ENCODE measurements at regions not wholly inside any gene's neighbourhood (a gene's known extent, or its start where the extent isn't known, plus 50 kb on each side); places are given as distances from the start of the nearest gene placed in this dataset.

DNA sequence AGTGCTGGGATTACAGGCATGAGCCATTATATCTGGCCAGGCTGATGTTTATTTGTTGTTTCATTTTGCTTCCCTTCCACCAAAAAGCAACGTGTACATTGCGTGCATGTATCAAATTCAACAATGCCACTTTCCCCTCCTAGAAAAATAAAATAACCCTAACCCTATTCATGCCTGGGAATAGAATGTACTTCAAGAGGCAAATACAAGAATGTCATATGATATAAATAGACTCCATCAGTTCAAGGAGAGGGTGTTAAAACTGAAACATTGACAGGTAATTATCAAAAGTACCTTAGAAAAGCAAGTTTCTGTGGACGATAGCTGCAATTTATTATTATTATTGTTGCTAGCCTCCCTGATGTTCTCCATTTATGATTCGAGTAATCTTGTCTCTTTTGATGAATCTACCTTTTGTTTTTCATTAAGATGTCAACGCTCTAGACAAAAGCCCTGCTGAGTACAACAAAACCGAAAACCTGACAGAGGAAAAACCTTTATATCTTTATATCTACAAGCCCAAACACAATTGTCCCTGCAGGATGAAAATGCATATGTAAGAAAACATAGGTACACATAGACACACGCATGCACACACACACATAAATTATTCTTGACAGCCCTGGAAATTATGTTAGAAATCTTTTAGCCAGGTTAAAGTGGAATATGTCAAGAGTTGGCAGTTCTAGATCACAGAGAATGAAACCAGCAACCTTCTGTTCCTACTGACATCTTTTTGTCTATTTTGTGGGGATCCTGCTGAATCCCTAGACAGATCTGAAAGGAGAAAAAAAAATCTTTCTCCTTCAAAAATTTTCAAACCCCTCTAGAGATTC lies 98.9 kb downstream of the BTG1 start:
- intact Hi-C loops (cut with DNase I; ENCODE audit: low total_unique reads), result no loop called here
- 75 to 83% (median 82%) methylated on average over 7 of the region's 7 CpGs for WGBS, 5 donors
- Histone ChIP-seq H3K4me1 (peaks cover 0 to 11% (median 9%) of the 10 kb centered on the region in 6 donors), H3K4me3 (peak overlapping the region in 1 of 8 donors; percentile 10), H3K27ac (peak overlapping the region in 4 of 8 donors; percentile 5 to 39 (median 23)), H3K27me3 (replicated peaks in 1 of 7) (no peaks in the 10 kb centered on the region), H3K9me3 (no peaks in the 10 kb centered on the region), H3K36me3 (no peaks in the 10 kb centered on the region)
- no peak for DNase-seq
- TF ChIP-seq CTCF (IDR thresholded peaks at IDR 0.05 in 8 of 11, conservative IDR thresholded peaks at IDR 0.05 in 3 of 11), result no peak
- no peak for TF ChIP-seq POLR2AphosphoS5 (IDR thresholded peaks at IDR 0.05)
- TF ChIP-seq POLR2A (IDR thresholded peaks at IDR 0.05), result no peak

- no peak for DNase-seq
- Histone ChIP-seq H3K4me3 (no peak overlapping the region), H3K4me1 (peaks cover 0 to 15% (median 9%) of the 10 kb centered on the region in 6 donors), H3K9me3 (no peaks in the 10 kb centered on the region), H3K36me3 (no peaks in the 10 kb centered on the region), H3K27ac (peak overlapping the region in 2 of 8 donors; percentile 11 to 35), H3K27me3 (replicated peaks in 1 of 7) (no peaks in the 10 kb centered on the region)
- intact Hi-C loops (cut with DNase I; ENCODE audit: low total_unique reads), result no loop called here
- WGBS, 5 donors, result 74 to 82% (median 81%) methylated on average over 2 of the region's 2 CpGs
- no peak for TF ChIP-seq POLR2A (IDR thresholded peaks at IDR 0.05)
These were observed 99.8 kb downstream of the BTG1 start for GRCh38 chr12:92045852-92046251.

DNA sequence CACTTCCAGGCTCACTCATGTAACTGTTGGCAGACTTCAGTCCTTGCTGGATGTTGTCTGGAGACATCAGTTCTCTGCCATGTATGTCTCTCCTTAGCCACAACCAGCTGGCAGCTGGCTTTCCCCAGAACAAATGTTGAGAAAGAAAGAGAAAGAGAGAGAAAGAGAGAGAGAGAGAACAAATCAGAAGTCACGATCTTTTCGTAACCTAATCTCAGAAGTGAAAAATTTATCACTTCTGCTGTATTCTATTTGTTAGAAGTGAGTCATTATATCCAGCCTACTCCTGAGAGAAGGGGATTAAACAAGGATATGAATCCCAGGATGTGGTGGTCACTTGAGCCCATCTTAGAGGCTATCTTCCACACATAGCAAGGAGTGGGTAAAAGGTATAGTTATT lies 101.2 kb downstream of the BTG1 start:
- DNase-seq, result no peak
- no peaks in the 10 kb centered on the region for H3K9me3 ChIP-seq
- H3K4me1 ChIP-seq, result peaks cover 0 to 9% (median 4%) of the 10 kb centered on the region in 6 donors
- H3K36me3 ChIP-seq, result no peaks in the 10 kb centered on the region
- TF ChIP-seq POLR2AphosphoS5 (IDR thresholded peaks at IDR 0.05) (no peak), CTCF (IDR thresholded peaks at IDR 0.05 in 8 of 11, conservative IDR thresholded peaks at IDR 0.05 in 3 of 11) (no peak), POLR2A (IDR thresholded peaks at IDR 0.05) (no peak)
- no peaks in the 10 kb centered on the region for H3K27me3 ChIP-seq (replicated peaks in 1 of 7)
- no peak overlapping the region for H3K4me3 ChIP-seq
- intact Hi-C loops (cut with DNase I; ENCODE audit: low total_unique reads), result no loop called here
- WGBS, 5 donors, result 81 to 91% (median 87%) methylated on average over 2 of the region's 2 CpGs
- H3K27ac ChIP-seq, result no peak overlapping the region

GRCh38 chr12:92042791-92043531 lies 102.7 kb downstream of the BTG1 start:
- no peaks in the 10 kb centered on the region for H3K9me3 ChIP-seq
- TF ChIP-seq POLR2A (IDR thresholded peaks at IDR 0.05), result no peak
- no peak for TF ChIP-seq POLR2AphosphoS5 (IDR thresholded peaks at IDR 0.05)
- no peak for TF ChIP-seq CTCF (IDR thresholded peaks at IDR 0.05 in 8 of 11, conservative IDR thresholded peaks at IDR 0.05 in 3 of 11)
- no peaks in the 10 kb centered on the region for H3K27me3 ChIP-seq (replicated peaks in 1 of 7)
- H3K36me3 ChIP-seq, result no peaks in the 10 kb centered on the region
- H3K4me3 ChIP-seq, result no peak overlapping the region
- no peak overlapping the region for H3K27ac ChIP-seq
- intact Hi-C loops (cut with DNase I; ENCODE audit: low total_unique reads), result no loop called here
- peaks cover 0 to 18% (median 7%) of the 10 kb centered on the region in 6 donors for H3K4me1 ChIP-seq
- DNase-seq, result no peak
- 85 to 95% (median 87%) methylated on average over 5 of the region's 5 CpGs for WGBS, 5 donors
